Fibroblast of the aortic adventitia (primary cell): ENCODE measurements at regions not wholly inside any gene's neighbourhood (a gene's known extent, or its start where the extent isn't known, plus 50 kb on each side); places are given as distances from the start of the nearest gene placed in this dataset.

Source experiments
- DNase-seq: peaks from one replicate; pipeline ENCODE4 v3.0.0-alpha.2; 2010; ENCODE audit warnings: low read depth
- H3K4me3 ChIP-seq: 2 replicates; pipeline ENCODE4 v1.5.1; 2011; ENCODE audit warnings: low read depth, mild to moderate bottlenecking, control low read depth, low read length, moderate library complexity
- TF ChIP-seq, protein P1 (sequence below): IDR thresholded peaks from 2 replicates; pipeline ENCODE4 v1.5.1; 2011; ENCODE audit warnings: mild to moderate bottlenecking, low read length, control low read depth, inconsistent platforms; ENCODE audit not compliant: insufficient read depth

DNA sequence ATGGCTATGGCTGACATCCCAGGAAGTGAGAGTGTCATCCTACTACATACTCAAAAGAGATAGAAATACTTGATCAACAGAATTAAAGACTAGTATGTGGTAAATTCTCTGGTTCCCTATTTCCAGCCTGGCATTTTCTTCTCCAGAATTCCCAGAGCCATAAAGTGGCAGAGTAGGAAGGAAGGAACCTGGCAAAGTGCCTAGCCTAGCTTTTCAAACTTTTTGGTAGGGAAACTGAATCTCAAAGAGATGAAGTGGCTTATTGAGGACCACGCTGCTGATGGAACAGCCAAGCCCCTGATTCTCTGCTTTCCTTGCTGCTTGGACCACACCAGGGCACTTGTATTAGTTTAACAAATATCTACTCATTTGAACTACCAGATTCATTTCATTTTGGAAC is 312.4 kb upstream of the RORA start:
- no peak for DNase-seq

DNA sequence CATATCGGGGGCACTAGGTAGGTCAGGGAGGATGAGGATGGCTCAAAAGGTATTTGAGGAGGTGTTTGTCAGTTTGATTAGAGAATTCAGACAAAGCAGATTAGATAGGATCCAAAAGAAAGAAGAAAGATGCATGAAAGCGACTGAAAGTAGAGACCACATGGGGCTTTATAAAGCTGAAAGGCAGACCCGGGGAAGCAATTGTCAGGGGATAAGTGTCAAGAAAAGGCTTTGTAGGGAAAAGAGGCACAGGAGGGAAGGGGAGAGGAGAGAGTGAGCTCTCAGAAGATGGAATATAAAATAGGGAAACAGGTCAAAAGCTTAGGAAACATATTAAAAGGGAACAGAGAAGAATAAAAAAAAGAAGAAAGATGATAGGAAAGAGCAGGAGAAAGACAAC is 308.2 kb upstream of the RORA start:
- DNase-seq, result no peak
- no peak overlapping the region for H3K4me3 ChIP-seq
- TF ChIP-seq, protein P1, sequence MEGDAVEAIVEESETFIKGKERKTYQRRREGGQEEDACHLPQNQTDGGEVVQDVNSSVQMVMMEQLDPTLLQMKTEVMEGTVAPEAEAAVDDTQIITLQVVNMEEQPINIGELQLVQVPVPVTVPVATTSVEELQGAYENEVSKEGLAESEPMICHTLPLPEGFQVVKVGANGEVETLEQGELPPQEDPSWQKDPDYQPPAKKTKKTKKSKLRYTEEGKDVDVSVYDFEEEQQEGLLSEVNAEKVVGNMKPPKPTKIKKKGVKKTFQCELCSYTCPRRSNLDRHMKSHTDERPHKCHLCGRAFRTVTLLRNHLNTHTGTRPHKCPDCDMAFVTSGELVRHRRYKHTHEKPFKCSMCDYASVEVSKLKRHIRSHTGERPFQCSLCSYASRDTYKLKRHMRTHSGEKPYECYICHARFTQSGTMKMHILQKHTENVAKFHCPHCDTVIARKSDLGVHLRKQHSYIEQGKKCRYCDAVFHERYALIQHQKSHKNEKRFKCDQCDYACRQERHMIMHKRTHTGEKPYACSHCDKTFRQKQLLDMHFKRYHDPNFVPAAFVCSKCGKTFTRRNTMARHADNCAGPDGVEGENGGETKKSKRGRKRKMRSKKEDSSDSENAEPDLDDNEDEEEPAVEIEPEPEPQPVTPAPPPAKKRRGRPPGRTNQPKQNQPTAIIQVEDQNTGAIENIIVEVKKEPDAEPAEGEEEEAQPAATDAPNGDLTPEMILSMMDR, result no peak

More for the DNA sequence above, 312.4 kb upstream of the RORA start:
- no peak overlapping the region for H3K4me3 ChIP-seq
- TF ChIP-seq, protein P1, result no peak

DNA sequence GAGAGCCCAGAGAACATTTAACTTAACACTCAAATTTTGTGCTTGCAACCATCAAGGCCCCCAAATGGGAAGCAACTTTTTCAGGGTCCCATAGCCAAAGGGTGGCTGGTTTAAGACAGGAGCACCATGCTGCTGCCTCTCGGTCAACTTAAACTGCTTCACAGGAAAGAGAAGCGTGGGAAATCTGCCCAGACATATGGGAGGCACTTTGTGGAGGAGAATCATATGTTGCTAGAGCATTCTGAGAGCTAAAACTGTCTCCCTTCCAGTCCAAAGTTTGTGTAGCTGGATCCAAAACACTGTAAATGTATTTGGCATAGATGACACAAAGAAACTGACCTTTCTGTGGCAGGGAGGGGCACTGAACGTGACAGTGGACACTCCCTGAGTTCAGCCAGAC is 305.9 kb upstream of the RORA start:
- no peak overlapping the region for H3K4me3 ChIP-seq
- DNase-seq, result no peak
- TF ChIP-seq, protein P1, result no peak

GRCh38 chr15:61530769-61531168 is 301.7 kb upstream of the RORA start:
- TF ChIP-seq, protein P1, result no peak
- no peak for DNase-seq
- no peak overlapping the region for H3K4me3 ChIP-seq

DNA sequence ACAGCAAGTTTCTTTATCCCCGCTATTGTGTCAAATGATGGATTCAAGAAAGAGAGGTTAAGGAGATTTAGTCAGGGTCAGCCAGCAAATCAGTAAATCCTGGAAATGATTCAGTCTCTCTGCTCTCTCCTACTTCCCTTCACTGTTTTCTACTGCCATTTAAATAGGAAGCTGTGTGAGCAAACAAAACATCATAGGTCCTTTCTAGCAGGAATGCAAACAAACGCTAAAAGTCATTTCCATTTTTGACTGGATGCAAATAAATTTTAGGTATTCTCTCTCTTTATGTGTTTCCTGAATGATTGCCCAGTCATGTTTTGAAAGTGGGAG is 299.4 kb upstream of the RORA start:
- TF ChIP-seq, protein P1, result no peak
- H3K4me3 ChIP-seq, result no peak overlapping the region
- no peak for DNase-seq

DNA sequence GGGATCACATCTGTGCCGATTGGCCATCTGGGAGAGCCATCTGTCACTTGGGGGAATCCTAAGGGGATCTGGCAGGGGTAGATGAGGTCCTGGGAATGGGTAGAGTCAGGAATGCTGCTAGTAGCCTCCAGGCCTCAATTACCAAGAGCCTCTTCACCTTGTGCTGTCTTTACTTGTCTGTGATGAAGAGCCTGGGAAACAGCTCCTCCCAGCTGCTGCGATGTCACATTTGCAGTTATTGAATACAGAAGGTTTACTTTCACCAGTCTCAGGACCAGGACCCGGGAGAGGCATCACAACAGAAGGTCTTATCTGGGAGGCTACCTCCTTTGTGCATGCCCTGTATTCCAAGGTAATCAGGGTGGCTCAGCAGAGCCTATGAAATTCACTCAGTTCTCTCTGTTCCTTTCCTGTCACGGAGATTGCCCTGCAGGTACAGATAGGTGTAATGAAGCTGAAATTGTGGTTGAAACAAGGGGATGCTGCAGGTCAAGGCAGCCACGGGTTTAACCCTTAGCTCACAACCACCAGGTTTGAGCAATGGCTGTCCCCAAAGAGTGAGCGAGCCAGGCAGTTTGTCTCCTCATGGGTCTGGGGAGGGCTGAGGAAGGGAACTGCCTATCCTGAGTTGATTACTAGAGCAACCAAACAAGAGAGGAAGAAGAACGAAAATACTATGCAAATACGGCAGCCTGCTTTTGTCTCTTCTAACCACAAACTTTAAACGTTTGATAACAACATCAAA is 298.9 kb upstream of the RORA start:
- no peak for DNase-seq
- no peak overlapping the region for H3K4me3 ChIP-seq
- TF ChIP-seq, protein P1, result no peak

GRCh38 chr15:61524545-61524944 is 295.4 kb upstream of the RORA start:
- TF ChIP-seq, protein P1, result no peak
- no peak for DNase-seq
- H3K4me3 ChIP-seq, result no peak overlapping the region
